ENCODE measurements at regions not wholly inside any gene's neighbourhood (a gene's known extent, or its start where the extent isn't known, plus 50 kb on each side); places are given as distances from the start of the nearest gene placed in this dataset.

DNA sequence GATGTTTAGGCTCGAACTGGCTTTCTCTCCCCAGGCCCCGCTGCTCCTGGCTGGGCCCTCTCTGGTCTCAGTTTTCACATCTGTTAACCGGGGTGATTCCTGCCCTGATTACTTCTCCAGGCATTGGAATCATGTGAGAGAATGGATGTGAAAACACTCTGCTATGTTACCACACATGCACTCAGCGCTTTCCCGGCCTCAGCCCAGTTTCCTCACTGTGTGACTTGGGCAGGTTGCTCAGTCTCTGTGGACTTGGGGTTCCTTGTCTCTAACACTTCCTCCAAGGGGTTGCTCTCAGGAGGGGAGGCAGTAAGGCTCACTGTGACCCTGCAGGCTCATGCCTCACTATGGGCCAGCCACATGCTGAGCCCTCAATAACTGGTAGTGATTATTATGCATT is 230.4 kb upstream of the HS6ST1 start:
- TF ChIP-seq POLR2A (IDR thresholded peaks at IDR 0.05) = no peak
- TF ChIP-seq, protein P1, sequence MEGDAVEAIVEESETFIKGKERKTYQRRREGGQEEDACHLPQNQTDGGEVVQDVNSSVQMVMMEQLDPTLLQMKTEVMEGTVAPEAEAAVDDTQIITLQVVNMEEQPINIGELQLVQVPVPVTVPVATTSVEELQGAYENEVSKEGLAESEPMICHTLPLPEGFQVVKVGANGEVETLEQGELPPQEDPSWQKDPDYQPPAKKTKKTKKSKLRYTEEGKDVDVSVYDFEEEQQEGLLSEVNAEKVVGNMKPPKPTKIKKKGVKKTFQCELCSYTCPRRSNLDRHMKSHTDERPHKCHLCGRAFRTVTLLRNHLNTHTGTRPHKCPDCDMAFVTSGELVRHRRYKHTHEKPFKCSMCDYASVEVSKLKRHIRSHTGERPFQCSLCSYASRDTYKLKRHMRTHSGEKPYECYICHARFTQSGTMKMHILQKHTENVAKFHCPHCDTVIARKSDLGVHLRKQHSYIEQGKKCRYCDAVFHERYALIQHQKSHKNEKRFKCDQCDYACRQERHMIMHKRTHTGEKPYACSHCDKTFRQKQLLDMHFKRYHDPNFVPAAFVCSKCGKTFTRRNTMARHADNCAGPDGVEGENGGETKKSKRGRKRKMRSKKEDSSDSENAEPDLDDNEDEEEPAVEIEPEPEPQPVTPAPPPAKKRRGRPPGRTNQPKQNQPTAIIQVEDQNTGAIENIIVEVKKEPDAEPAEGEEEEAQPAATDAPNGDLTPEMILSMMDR (IDR thresholded peaks at IDR 0.05) = no peak

Data from testis (tissue), 2 donors.